Bronchial epithelial cell (primary cell): ENCODE measurements at regions not wholly inside any gene's neighbourhood (a gene's known extent, or its start where the extent isn't known, plus 50 kb on each side); places are given as distances from the start of the nearest gene placed in this dataset.

Experiments
- DNase-seq: peaks from one replicate; pipeline ENCODE4 v3.0.0-alpha.2; 2010; ENCODE audit warnings: low read depth
- FAIRE-seq: peaks from 2 replicates; lab custom pipeline; 2011; peaks lifted over from hg19 to GRCh38; lab: Jason Lieb, UNC
- H3K27me3 ChIP-seq: 2 replicates; pipeline ENCODE4 v1.5.1; 2011; ENCODE audit warnings: low read length; ENCODE audit not compliant: control insufficient read depth, insufficient read depth
- H3K36me3 ChIP-seq: 2 replicates; pipeline ENCODE4 v1.5.1; 2011; ENCODE audit warnings: low read length; ENCODE audit not compliant: control insufficient read depth, insufficient read depth
- H3K4me3 ChIP-seq: 2 replicates; pipeline ENCODE4 v1.5.1; 2011; ENCODE audit warnings: mild to moderate bottlenecking, low read depth, low read length, control low read depth
- TF ChIP-seq, protein P1 (sequence below): IDR thresholded peaks from 2 replicates; pipeline ENCODE4 v1.5.1; 2011; ENCODE audit warnings: mild to moderate bottlenecking, moderate library complexity, low read length, control low read depth, inconsistent platforms; ENCODE audit not compliant: insufficient read depth, severe bottlenecking

DNA sequence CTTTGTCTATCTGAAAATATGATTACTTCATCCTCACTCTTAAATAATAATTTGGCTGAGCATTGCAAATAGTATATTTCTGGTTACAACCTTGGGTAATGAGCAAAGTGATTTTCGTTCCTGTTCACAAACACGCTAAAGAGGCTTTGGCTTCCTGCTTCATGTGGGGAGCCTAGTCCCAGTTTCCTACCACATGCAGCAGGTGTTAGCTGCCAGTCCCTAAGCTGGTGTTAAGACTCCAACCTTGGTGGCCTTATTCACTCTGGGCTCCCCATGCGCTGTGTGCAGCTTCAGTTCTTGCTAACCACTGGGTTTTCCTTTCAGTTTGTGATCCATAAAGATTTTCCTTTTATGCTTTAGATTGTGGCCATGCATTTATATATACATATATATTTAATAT lies 56.7 kb upstream of the BARHL2 start:
- TF ChIP-seq, protein P1, sequence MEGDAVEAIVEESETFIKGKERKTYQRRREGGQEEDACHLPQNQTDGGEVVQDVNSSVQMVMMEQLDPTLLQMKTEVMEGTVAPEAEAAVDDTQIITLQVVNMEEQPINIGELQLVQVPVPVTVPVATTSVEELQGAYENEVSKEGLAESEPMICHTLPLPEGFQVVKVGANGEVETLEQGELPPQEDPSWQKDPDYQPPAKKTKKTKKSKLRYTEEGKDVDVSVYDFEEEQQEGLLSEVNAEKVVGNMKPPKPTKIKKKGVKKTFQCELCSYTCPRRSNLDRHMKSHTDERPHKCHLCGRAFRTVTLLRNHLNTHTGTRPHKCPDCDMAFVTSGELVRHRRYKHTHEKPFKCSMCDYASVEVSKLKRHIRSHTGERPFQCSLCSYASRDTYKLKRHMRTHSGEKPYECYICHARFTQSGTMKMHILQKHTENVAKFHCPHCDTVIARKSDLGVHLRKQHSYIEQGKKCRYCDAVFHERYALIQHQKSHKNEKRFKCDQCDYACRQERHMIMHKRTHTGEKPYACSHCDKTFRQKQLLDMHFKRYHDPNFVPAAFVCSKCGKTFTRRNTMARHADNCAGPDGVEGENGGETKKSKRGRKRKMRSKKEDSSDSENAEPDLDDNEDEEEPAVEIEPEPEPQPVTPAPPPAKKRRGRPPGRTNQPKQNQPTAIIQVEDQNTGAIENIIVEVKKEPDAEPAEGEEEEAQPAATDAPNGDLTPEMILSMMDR: no peak
- no peak overlapping the region for H3K4me3 ChIP-seq
- DNase-seq (no peak), FAIRE-seq (no peak)
- no peaks in the 10 kb centered on the region for H3K36me3 ChIP-seq
- no peaks in the 10 kb centered on the region for H3K27me3 ChIP-seq

DNA sequence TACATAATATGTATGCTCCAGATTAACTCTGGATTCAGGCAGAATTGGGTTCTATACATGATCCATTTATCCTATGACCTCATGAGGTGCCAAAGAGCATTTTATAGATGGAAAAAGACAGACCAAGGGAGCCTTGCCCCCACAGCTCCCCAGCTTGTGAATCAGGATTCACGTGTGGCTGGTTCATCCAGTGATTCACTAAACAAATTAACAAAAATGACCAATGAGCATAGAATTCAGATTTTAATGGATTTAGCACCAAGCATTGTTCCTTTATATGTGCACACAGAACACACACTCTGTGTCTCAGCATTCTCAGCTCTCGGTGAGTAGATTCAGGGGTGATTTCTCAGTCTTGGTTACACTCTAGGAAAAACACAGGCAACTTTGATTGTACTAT lies 51.7 kb upstream of the BARHL2 start:
- Histone ChIP-seq H3K27me3 (no peaks in the 10 kb centered on the region), H3K4me3 (no peak overlapping the region), H3K36me3 (no peaks in the 10 kb centered on the region)
- TF ChIP-seq, protein P1: no peak
- DNase-seq: peak; percentile 7
- FAIRE-seq: no peak

DNA sequence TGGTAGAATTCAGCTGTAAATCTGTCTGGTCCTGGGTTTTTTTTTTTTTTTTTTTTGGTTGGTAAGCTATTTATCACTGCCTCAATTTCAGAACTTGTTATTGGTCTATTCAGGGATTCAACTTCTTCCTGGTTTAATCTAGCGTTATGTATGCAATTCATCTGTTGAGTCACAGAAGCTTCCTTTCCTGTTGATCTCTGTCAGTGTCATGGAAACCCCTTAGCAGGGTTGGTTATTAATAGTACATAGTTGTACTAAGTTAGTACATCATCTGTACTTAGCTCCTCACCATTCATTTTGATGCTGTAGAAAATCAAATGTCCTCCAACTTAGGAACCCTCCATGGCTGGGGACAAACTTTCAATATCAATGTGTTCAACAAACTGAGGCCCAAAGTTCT lies 51.0 kb upstream of the BARHL2 start:
- no peaks in the 10 kb centered on the region for H3K36me3 ChIP-seq
- no peak overlapping the region for H3K4me3 ChIP-seq
- TF ChIP-seq, protein P1: no peak
- FAIRE-seq (no peak), DNase-seq (peak; percentile 27)
- H3K27me3 ChIP-seq: no peaks in the 10 kb centered on the region
